H9 (cell line): ENCODE measurements at regions not wholly inside any gene's neighbourhood (a gene's known extent, or its start where the extent isn't known, plus 50 kb on each side); places are given as distances from the start of the nearest gene placed in this dataset.

Experiments used
- DNase-seq: peaks from one replicate; pipeline ENCODE4 v3.0.0-alpha.2; 2017
- H2AFZ ChIP-seq: one replicate; pipeline ENCODE4 v1.6.1; 2013; ENCODE audit warnings: mild to moderate bottlenecking, low read length, control low read depth, moderate library complexity
- H2AK5ac ChIP-seq: 2 replicates; pipeline ENCODE4 v1.6.1; 2013; ENCODE audit warnings: low read length, control low read depth, mixed read lengths; ENCODE audit not compliant: insufficient read length
- H2BK120ac ChIP-seq: one replicate; pipeline ENCODE4 v1.6.1; 2013; ENCODE audit warnings: low read depth, mild to moderate bottlenecking, low read length, control low read depth, inconsistent platforms; ENCODE audit not compliant: poor library complexity, severe bottlenecking
- H2BK12ac ChIP-seq: 2 replicates; pipeline ENCODE4 v1.6.1; 2013; ENCODE audit warnings: low read length, control low read depth, mixed read lengths, low read depth; ENCODE audit not compliant: insufficient read length
- H2BK15ac ChIP-seq: 2 replicates; pipeline ENCODE4 v1.6.1; 2013; ENCODE audit warnings: low read depth, low read length, control low read depth
- H2BK20ac ChIP-seq: one replicate; pipeline ENCODE4 v1.6.1; 2013; ENCODE audit warnings: low read depth, mild to moderate bottlenecking, low read length, control low read depth, inconsistent platforms; ENCODE audit not compliant: poor library complexity, severe bottlenecking
- H2BK5ac ChIP-seq: 2 replicates; pipeline ENCODE4 v1.6.1; 2013; ENCODE audit warnings: low read length, control low read depth, mixed read lengths; ENCODE audit not compliant: insufficient read length
- H3K14ac ChIP-seq: 2 replicates; pipeline ENCODE4 v1.6.1; 2013; ENCODE audit warnings: low read length, control low read depth; ENCODE audit not compliant: insufficient read depth
- H3K18ac ChIP-seq: 2 replicates; pipeline ENCODE4 v1.6.1; 2013; ENCODE audit warnings: low read depth, mild to moderate bottlenecking, mixed read lengths, low read length, control low read depth; ENCODE audit not compliant: insufficient read length
- H3K23ac ChIP-seq: 2 replicates; pipeline ENCODE4 v1.6.1; 2013; ENCODE audit warnings: low read length, control low read depth, mixed read lengths, low read depth; ENCODE audit not compliant: insufficient read length
- H3K23me2 ChIP-seq: 2 replicates; pipeline ENCODE4 v1.6.1; 2013; ENCODE audit warnings: low read depth, mild to moderate bottlenecking, mixed read lengths, low read length, control low read depth; ENCODE audit not compliant: insufficient read length, poor library complexity, severe bottlenecking
- H3K27ac ChIP-seq: 2 replicates; pipeline ENCODE4 v1.5.1; 2013; ENCODE audit warnings: low read length, control low read depth, mixed read lengths, low read depth; ENCODE audit not compliant: insufficient read length
- H3K27me3 ChIP-seq: 2 replicates; pipeline ENCODE4 v1.6.1; 2013; ENCODE audit warnings: low read length, control low read depth, inconsistent platforms; ENCODE audit not compliant: insufficient read depth
- H3K4ac ChIP-seq: 2 replicates; pipeline ENCODE4 v1.6.1; 2013; ENCODE audit warnings: low read depth, mild to moderate bottlenecking, control low read depth, inconsistent platforms, low read length, moderate library complexity
- H3K4me1 ChIP-seq: 2 replicates; pipeline ENCODE4 v1.6.1; 2013; ENCODE audit warnings: low read length, control low read depth, inconsistent platforms; ENCODE audit not compliant: insufficient read depth
- H3K4me2 ChIP-seq: 2 replicates; pipeline ENCODE4 v1.6.1; 2013; ENCODE audit warnings: low read length, control low read depth, mixed read lengths; ENCODE audit not compliant: insufficient read length, insufficient read depth
- H3K56ac ChIP-seq: 2 replicates; pipeline ENCODE4 v1.6.1; 2013; ENCODE audit warnings: low read depth, mild to moderate bottlenecking, mixed read lengths, low read length, control low read depth; ENCODE audit not compliant: insufficient read length
- H3K79me1 ChIP-seq: 2 replicates; pipeline ENCODE4 v1.6.1; 2013; ENCODE audit warnings: low read depth, mild to moderate bottlenecking, moderate library complexity, low read length, control low read depth, inconsistent platforms; ENCODE audit not compliant: insufficient read depth, poor library complexity, severe bottlenecking
- H3K79me2 ChIP-seq: 2 replicates; pipeline ENCODE4 v1.6.1; 2013; ENCODE audit warnings: low read length, control low read depth, inconsistent platforms; ENCODE audit not compliant: insufficient read depth
- H3K9ac ChIP-seq: 2 replicates; pipeline ENCODE4 v1.6.1; 2013; ENCODE audit warnings: low read length, control low read depth, mixed read lengths; ENCODE audit not compliant: insufficient read length; ENCODE audit errors: extremely low read depth
- H3K9me3 ChIP-seq: one replicate; pipeline ENCODE4 v1.6.1; 2013; ENCODE audit warnings: low read depth, low read length, inconsistent platforms; ENCODE audit not compliant: control insufficient read depth
- H3T11ph ChIP-seq: one replicate; pipeline ENCODE4 v1.6.1; 2013; ENCODE audit warnings: mild to moderate bottlenecking, low read length, control low read depth, inconsistent platforms
- H4K20me1 ChIP-seq: one replicate; pipeline ENCODE4 v1.6.1; 2013; ENCODE audit not compliant: control insufficient read depth, insufficient read length, insufficient read depth
- H4K5ac ChIP-seq: 2 replicates; pipeline ENCODE4 v1.6.1; 2013; ENCODE audit warnings: low read depth, mild to moderate bottlenecking, mixed read lengths, low read length, control low read depth; ENCODE audit not compliant: insufficient read length
- H4K8ac ChIP-seq: replicated peaks from 2 replicates; pipeline ENCODE4 v1.6.1; 2013; ENCODE audit warnings: low read length, control low read depth, mixed read lengths, low read depth; ENCODE audit not compliant: insufficient read length
- H4K91ac ChIP-seq: 2 replicates; pipeline ENCODE4 v1.6.1; 2013; ENCODE audit warnings: low read depth, mild to moderate bottlenecking, moderate library complexity, mixed read lengths, low read length, control low read depth; ENCODE audit not compliant: insufficient read length
- H3K27ac Mint-ChIP-seq, 3 experiments: 2 replicates in 2 of 3; 3 replicates in 1 of 3; pipeline ENCODE4 v1.8.0; 2020 to 2021; ENCODE audit warnings: mixed read lengths in 3 of 3, mild to moderate bottlenecking in 1 of 3, moderate library complexity in 1 of 3
- H3K27me3 Mint-ChIP-seq: 2 replicates; pipeline ENCODE4 v1.8.0; 2021; ENCODE audit warnings: low read depth, mild to moderate bottlenecking, moderate library complexity, mixed read lengths
- H3K36me3 Mint-ChIP-seq, 3 experiments: 2 replicates in 2 of 3; 3 replicates in 1 of 3; pipeline ENCODE4 v1.8.0; 2020 to 2021; ENCODE audit warnings: low read depth in 3 of 3, mixed read lengths in 3 of 3; ENCODE audit not compliant: insufficient read depth in 1 of 3
- H3K4me1 Mint-ChIP-seq, 2 experiments: 2 replicates each; pipeline ENCODE4 v1.8.0; 2020; ENCODE audit warnings: mixed read lengths in 2 of 2
- H3K4me3 Mint-ChIP-seq, 2 experiments: 2 replicates in 1 of 2; 3 replicates in 1 of 2; pipeline ENCODE4 v1.8.0; 2020 to 2021; ENCODE audit warnings: mild to moderate bottlenecking in 2 of 2, mixed read lengths in 2 of 2, moderate library complexity in 1 of 2
- H3K9me3 Mint-ChIP-seq, 2 experiments: 2 replicates in 1 of 2; 3 replicates in 1 of 2; pipeline ENCODE4 v1.8.0; 2020; ENCODE audit warnings: mild to moderate bottlenecking in 2 of 2, mixed read lengths in 2 of 2, moderate library complexity in 1 of 2
- WGBS: extraction: QIAGEN DNeasy Blood & Tissue Kit; methylation state at CpG from one replicate; pipeline ENCODE4 v1.1.7; 2013; ENCODE audit warnings: missing lambda C conversion rate, low lambda C conversion rate, mixed read lengths; ENCODE audit not compliant: insufficient read length; ENCODE audit errors: extremely low coverage; 5-methylcytosine and 5-hydroxymethylcytosine counted together
- TF ChIP-seq, protein P1 (sequence below): fragments of 200-600 bp; sonication (generic); conservative IDR thresholded peaks from 3 replicates; pipeline ENCODE4 v1.8.0; 2021; ENCODE audit warnings: antibody characterized with exemption, mild to moderate bottlenecking

DNA sequence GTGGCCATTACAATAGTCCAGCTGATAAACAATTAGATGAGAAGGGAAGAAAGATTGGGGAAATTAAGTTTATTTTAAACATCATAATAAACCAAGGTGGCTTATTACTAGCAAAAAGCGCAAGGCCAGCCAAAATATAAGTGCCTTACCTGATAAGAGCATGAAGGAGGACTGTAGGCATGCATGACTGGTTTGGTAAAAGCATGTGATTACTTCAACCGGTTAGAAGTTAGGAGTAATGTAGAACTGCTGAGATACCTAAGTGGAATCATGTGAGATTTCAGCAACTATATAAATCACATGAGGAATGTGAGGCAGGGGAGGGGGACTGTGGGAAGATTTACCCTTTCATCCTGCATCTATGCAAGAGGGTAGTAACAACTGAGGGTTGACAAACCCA is 59.7 kb upstream of the CCDC196 start:
- Histone ChIP-seq H3K18ac (no peak overlapping the region), H2BK20ac (no peak overlapping the region), H4K91ac (no peak overlapping the region), H3K4me2 (no peak overlapping the region), H3K23me2 (no peaks in the 10 kb centered on the region), H2BK12ac (no peak overlapping the region), H3K4ac (no peak overlapping the region), H4K8ac (no peak overlapping the region), H4K20me1 (no peaks in the 10 kb centered on the region), H3K9ac (no peak overlapping the region), H3K56ac (no peak overlapping the region), H2AK5ac (no peak overlapping the region), H4K5ac (no peak overlapping the region), H3K4me1 (no peaks in the 10 kb centered on the region), H3K27me3 (no peaks in the 10 kb centered on the region), H3T11ph (no peak overlapping the region), H2AFZ (no peak overlapping the region), H3K14ac (no peak overlapping the region), H2BK5ac (no peak overlapping the region), H2BK120ac (no peak overlapping the region), H3K23ac (no peak overlapping the region), H3K9me3 (no peaks in the 10 kb centered on the region), H2BK15ac (no peak overlapping the region), H3K79me2 (no peaks in the 10 kb centered on the region), H3K79me1 (no peaks in the 10 kb centered on the region), H3K27ac (no peak overlapping the region)
- no peak for DNase-seq
- no peaks in the 10 kb centered on the region for H3K9me3 Mint-ChIP-seq
- H3K36me3 Mint-ChIP-seq: no peaks in the 10 kb centered on the region
- no CpG with 5 or more reads among the region's 2 CpGs for WGBS
- TF ChIP-seq, protein P1, sequence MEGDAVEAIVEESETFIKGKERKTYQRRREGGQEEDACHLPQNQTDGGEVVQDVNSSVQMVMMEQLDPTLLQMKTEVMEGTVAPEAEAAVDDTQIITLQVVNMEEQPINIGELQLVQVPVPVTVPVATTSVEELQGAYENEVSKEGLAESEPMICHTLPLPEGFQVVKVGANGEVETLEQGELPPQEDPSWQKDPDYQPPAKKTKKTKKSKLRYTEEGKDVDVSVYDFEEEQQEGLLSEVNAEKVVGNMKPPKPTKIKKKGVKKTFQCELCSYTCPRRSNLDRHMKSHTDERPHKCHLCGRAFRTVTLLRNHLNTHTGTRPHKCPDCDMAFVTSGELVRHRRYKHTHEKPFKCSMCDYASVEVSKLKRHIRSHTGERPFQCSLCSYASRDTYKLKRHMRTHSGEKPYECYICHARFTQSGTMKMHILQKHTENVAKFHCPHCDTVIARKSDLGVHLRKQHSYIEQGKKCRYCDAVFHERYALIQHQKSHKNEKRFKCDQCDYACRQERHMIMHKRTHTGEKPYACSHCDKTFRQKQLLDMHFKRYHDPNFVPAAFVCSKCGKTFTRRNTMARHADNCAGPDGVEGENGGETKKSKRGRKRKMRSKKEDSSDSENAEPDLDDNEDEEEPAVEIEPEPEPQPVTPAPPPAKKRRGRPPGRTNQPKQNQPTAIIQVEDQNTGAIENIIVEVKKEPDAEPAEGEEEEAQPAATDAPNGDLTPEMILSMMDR: no peak
- H3K27me3 Mint-ChIP-seq: no peaks in the 10 kb centered on the region
- H3K27ac Mint-ChIP-seq: no peak overlapping the region
- H3K4me3 Mint-ChIP-seq: no peak overlapping the region
- H3K4me1 Mint-ChIP-seq: no peaks in the 10 kb centered on the region
